A673 (cell line): ENCODE measurements at regions not wholly inside any gene's neighbourhood (a gene's known extent, or its start where the extent isn't known, plus 50 kb on each side); places are given as distances from the start of the nearest gene placed in this dataset.
A peak's percentile ranks its signal among the peaks of the same experiment; 100 is the strongest.
"Not testable (repeated sequence)": the region's sequence is repeated elsewhere in the genome, so short reads cannot be mapped to it uniquely, and the experiment has no call there.

Experiments
- BruUV-seq: library from RNA; stranded (reverse); fragments of 400-500 nt; replicated peaks from 2 replicates; lab custom pipeline; 2021; lab: Mats Ljungman, UMichigan
- CTCF ChIA-PET: fragments of 300-600 bp; sonication (Branson Sonifier 250); formaldehyde crosslinking; loops from one replicate; lab custom pipeline; 2022; ENCODE audit warnings: antibody characterized with exemption; lab: Charles Lee
- POLR2A ChIA-PET: fragments of 300-600 bp; sonication (Branson Sonifier 250); formaldehyde crosslinking; loops from one replicate; lab custom pipeline; 2022; ENCODE audit warnings: antibody characterized with exemption; ENCODE audit not compliant: low non-redundant PET; lab: Charles Lee
- DNase-seq: peaks from one replicate; pipeline ENCODE4 v3.0.0-alpha.2; 2015; ENCODE audit warnings: low spot score
- H3K27ac ChIP-seq: fragments of 200-600 bp; sonication (generic); 2 replicates; pipeline ENCODE4 v1.5.1; 2016; ENCODE audit warnings: mixed run types, low read depth, mild to moderate bottlenecking, mixed read lengths, antibody characterized with exemption, low read length; ENCODE audit not compliant: poor library complexity, severe bottlenecking
- H3K27me3 ChIP-seq: fragments of 200-600 bp; sonication (generic); replicated peaks from 2 replicates; pipeline ENCODE4 v1.6.1; 2017; ENCODE audit warnings: mixed run types, low read depth, mild to moderate bottlenecking, mixed read lengths, antibody characterized with exemption, low read length; ENCODE audit not compliant: insufficient read depth, poor library complexity
- H3K36me3 ChIP-seq: fragments of 200-600 bp; sonication (generic); 2 replicates; pipeline ENCODE4 v1.6.1; 2016; ENCODE audit warnings: mixed run types, mild to moderate bottlenecking, mixed read lengths, antibody characterized with exemption, low read length; ENCODE audit not compliant: insufficient read depth, poor library complexity, severe bottlenecking
- H3K4me1 ChIP-seq: fragments of 200-600 bp; sonication (generic); 2 replicates; pipeline ENCODE4 v1.6.1; 2017; ENCODE audit warnings: mixed run types, mild to moderate bottlenecking, mixed read lengths, antibody characterized with exemption, low read length; ENCODE audit not compliant: insufficient read depth, poor library complexity, severe bottlenecking
- H3K4me3 ChIP-seq: fragments of 200-600 bp; sonication (generic); 2 replicates; pipeline ENCODE4 v1.5.1; 2016; ENCODE audit warnings: low read depth, mixed run types, mild to moderate bottlenecking, mixed read lengths, low read length; ENCODE audit not compliant: poor library complexity, severe bottlenecking
- H3K9me3 ChIP-seq: fragments of 200-600 bp; sonication (generic); 2 replicates; pipeline ENCODE4 v1.6.1; 2016; ENCODE audit warnings: mixed run types, low read depth, mild to moderate bottlenecking, mixed read lengths, antibody characterized with exemption, low read length; ENCODE audit not compliant: poor library complexity, severe bottlenecking
- EZH2 ChIP-seq: fragments of 200-600 bp; sonication (generic); IDR thresholded peaks from 2 replicates; pipeline ENCODE4 v1.6.1; 2017; ENCODE audit warnings: borderline replicate concordance, low read depth, mild to moderate bottlenecking, mixed read lengths, antibody characterized with exemption, low read length; ENCODE audit not compliant: poor library complexity, severe bottlenecking
- intact Hi-C: fragments of 100-400 bp; cut with micrococcal nuclease; formaldehyde crosslinking; loops from one replicate; pipeline ENCODE4 v1.10.0; 2022; ENCODE audit not compliant: unreplicated experiment
- TF ChIP-seq, protein P1 (sequence below): fragments of 300-800, 200-600 bp; sonication (generic); conservative IDR thresholded peaks from 2 replicates; pipeline ENCODE4 v1.5.1; 2017; ENCODE audit warnings: low read depth, mild to moderate bottlenecking, antibody characterized with exemption, low read length, moderate library complexity, mixed read lengths

DNA sequence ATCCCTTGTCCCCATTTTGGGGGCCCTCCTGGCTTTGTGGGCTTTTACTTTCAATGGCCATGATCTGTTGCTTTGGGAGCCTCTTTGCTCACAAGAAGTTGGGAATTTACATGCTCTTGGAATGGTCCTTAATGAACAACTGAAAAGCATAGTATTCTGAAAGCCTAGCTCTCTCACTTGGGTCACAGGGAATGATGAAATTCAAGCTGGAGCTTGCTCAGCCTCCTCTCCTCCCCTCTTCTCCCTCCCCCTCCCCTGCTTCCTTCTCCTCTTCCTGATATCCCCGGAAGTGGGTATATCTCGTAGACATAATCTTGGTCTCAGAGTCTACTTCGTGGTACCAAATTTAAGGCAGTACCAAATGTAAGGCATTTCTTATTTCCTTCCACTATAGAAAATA is 400.6 kb upstream of the NR3C2 start:
- ChIA-PET CTCF (no interaction called here), POLR2A (no interaction called here)
- H3K27me3 ChIP-seq: no peaks in the 10 kb centered on the region
- DNase-seq: peak; percentile 19
- no peak overlapping the region for H3K27ac ChIP-seq
- no TSS peak for BruUV-seq
- no peak overlapping the region for H3K4me3 ChIP-seq
- no peaks in the 10 kb centered on the region for H3K36me3 ChIP-seq
- TF ChIP-seq, protein P1, sequence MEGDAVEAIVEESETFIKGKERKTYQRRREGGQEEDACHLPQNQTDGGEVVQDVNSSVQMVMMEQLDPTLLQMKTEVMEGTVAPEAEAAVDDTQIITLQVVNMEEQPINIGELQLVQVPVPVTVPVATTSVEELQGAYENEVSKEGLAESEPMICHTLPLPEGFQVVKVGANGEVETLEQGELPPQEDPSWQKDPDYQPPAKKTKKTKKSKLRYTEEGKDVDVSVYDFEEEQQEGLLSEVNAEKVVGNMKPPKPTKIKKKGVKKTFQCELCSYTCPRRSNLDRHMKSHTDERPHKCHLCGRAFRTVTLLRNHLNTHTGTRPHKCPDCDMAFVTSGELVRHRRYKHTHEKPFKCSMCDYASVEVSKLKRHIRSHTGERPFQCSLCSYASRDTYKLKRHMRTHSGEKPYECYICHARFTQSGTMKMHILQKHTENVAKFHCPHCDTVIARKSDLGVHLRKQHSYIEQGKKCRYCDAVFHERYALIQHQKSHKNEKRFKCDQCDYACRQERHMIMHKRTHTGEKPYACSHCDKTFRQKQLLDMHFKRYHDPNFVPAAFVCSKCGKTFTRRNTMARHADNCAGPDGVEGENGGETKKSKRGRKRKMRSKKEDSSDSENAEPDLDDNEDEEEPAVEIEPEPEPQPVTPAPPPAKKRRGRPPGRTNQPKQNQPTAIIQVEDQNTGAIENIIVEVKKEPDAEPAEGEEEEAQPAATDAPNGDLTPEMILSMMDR: no peak
- TF ChIP-seq EZH2: no peak
- peaks cover 20% of the 10 kb centered on the region for H3K4me1 ChIP-seq
- intact Hi-C loops: no loop called here
- no peaks in the 10 kb centered on the region for H3K9me3 ChIP-seq

- H3K4me3 ChIP-seq, intact Hi-C loops, H3K36me3 ChIP-seq, H3K4me1 ChIP-seq, CTCF ChIA-PET, H3K9me3 ChIP-seq, BruUV-seq, H3K27ac ChIP-seq, DNase-seq, H3K27me3 ChIP-seq, POLR2A ChIA-PET: not testable (repeated sequence)
Observed at GRCh38 chr4:148837571-148837970, 395.4 kb upstream of the NR3C2 start.

DNA sequence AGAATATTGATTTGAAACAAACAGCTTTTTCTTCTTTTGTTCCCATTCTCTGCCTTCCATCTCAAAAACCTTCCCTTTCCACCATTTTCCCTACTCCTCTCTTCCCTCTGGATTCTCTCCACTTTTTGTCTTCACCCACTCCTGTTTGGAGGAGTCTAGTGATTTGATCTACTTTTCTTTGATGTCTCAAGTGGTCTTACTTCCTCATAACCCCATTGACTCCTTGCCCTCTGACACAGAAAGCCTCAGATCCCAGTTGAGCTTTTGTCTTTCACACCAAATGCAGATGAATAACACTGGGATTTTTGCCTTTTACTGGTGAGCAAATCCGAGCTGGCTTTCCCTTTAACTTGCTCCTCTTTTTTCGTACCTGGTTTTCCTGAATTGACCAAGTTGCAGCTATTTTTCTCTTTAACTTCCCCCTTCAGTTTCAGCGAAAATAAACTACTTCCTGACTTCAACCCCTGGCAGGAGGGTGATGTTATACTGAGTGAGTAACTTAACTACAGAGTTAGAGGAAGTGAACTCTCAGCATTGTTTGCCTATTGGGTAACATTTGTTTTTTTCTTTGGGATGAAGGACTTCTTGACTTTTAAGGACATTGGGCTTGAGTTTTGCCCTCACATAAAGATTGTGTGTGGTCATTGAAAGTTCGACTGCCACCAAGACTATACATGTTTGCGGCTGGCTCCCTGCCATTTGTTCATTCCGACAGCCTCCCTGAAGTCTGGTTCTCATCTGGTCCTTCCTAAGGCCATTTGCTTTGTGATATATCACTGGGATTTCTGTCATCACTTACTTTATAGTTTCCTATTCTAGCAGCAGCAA is 392.8 kb upstream of the NR3C2 start:
- intact Hi-C loops: no loop called here
- Histone ChIP-seq H3K27ac (no peak overlapping the region), H3K9me3 (no peaks in the 10 kb centered on the region), H3K36me3 (no peaks in the 10 kb centered on the region), H3K4me3 (no peak overlapping the region), H3K27me3 (no peaks in the 10 kb centered on the region), H3K4me1 (no peaks in the 10 kb centered on the region)
- DNase-seq: peak; percentile 8
- ChIA-PET POLR2A (no interaction called here), CTCF (no interaction called here)
- no TSS peak for BruUV-seq
- TF ChIP-seq EZH2: no peak
- TF ChIP-seq, protein P1: no peak

- H3K9me3 ChIP-seq: no peaks in the 10 kb centered on the region
- no peak overlapping the region for H3K27ac ChIP-seq
- peak; percentile 72 for DNase-seq
- no peak for TF ChIP-seq EZH2
- TF ChIP-seq, protein P1: no peak
- CTCF ChIA-PET: no interaction called here
- POLR2A ChIA-PET: no interaction called here
- intact Hi-C loops: loop anchor here (1.0 kb wide), 1 partner anchor 45 kb away; no protein-coding TSS in a partner anchor
- H3K4me3 ChIP-seq: no peak overlapping the region
- no peaks in the 10 kb centered on the region for H3K27me3 ChIP-seq
- H3K4me1 ChIP-seq: peaks cover 5% of the 10 kb centered on the region
- H3K36me3 ChIP-seq: no peaks in the 10 kb centered on the region
- no TSS peak for BruUV-seq
Observed at GRCh38 chr4:148831945-148832344, 389.7 kb upstream of the NR3C2 start.
